HCT116 (cell line): ENCODE measurements at regions not wholly inside any gene's neighbourhood (a gene's known extent, or its start where the extent isn't known, plus 50 kb on each side); places are given as distances from the start of the nearest gene placed in this dataset.

Experiments used
- ATAC-seq: fragments of 200-7000 bp; cut with Tn5 transposase; 2 replicates; pipeline ENCODE4 v1.9.1; 2020; ENCODE audit warnings: mild to moderate bottlenecking, moderate library complexity
- BruUV-seq: library from RNA; stranded (reverse); fragments of 400-500 nt; replicated peaks from 2 replicates; lab custom pipeline; 2021; lab: Mats Ljungman, UMichigan
- CTCF ChIA-PET: fragments of 300-600 bp; sonication (Branson Sonifier 250); formaldehyde crosslinking; loops from one replicate; lab custom pipeline; 2021; ENCODE audit warnings: antibody characterized with exemption; lab: Charles Lee
- POLR2A ChIA-PET: fragments of 300-600, 350-600 bp; sonication (Branson Sonifier 250); formaldehyde crosslinking; loops from one replicate; lab custom pipeline; 2021; ENCODE audit warnings: antibody characterized with exemption; lab: Charles Lee
- RAD21 ChIA-PET, 2 experiments: fragments of 300-600 bp; sonication (Branson Sonifier 250); formaldehyde crosslinking; loops; one replicate each; lab custom pipeline; 2023; ENCODE audit warnings: low total read pairs in 2 of 2; ENCODE audit not compliant: uncharacterized antibody in 2 of 2, unreplicated experiment in 2 of 2, low non-redundant PET in 1 of 2; lab: Charles Lee
- DNase-seq: peaks from one replicate; pipeline ENCODE4 v3.0.0-alpha.2; 2010; ENCODE audit warnings: low read depth, low spot score
- H2AFZ ChIP-seq: fragments of 200-600 bp; shearing (Covaris generic), sonication (generic); 2 replicates; pipeline ENCODE4 v1.6.1; 2017; ENCODE audit warnings: low read depth, mixed run types, mixed read lengths, antibody characterized with exemption, low read length; ENCODE audit not compliant: poor library complexity, severe bottlenecking
- H3K27ac ChIP-seq: 2 replicates; pipeline ENCODE4 v1.5.1; 2012; ENCODE audit warnings: low read depth, low read length
- H3K27me3 ChIP-seq: fragments of 200-600 bp; sonication (generic); 2 replicates; pipeline ENCODE4 v1.6.1; 2016; ENCODE audit warnings: mixed run types, low read length, mixed read lengths; ENCODE audit not compliant: insufficient read depth
- H3K36me3 ChIP-seq, 2 experiments: fragments of 200-500 bp in 1 of 2; fragments of 200-600 bp in 1 of 2; sonication (Bioruptor generic) in 1 of 2; sonication (generic) in 1 of 2; 2 replicates each; pipeline versions ENCODE4 v1.5.1 to v1.6.1; 2014 to 2016; ENCODE audit warnings: low read length in 2 of 2, inconsistent platforms in 1 of 2, mixed read lengths in 1 of 2, mixed run types in 1 of 2; ENCODE audit not compliant: insufficient read depth in 2 of 2, control insufficient read depth in 1 of 2
- H3K4me1 ChIP-seq, 2 experiments: fragments of 200-600 bp in 1 of 2; sonication (generic) in 1 of 2; 2 replicates each; pipeline versions ENCODE4 v1.5.1 to v1.6.1; 2012 to 2017; ENCODE audit warnings: low read length in 2 of 2, inconsistent platforms in 1 of 2, mild to moderate bottlenecking in 1 of 2, mixed read lengths in 1 of 2, mixed run types in 1 of 2, moderate library complexity in 1 of 2; ENCODE audit not compliant: insufficient read depth in 2 of 2, control insufficient read depth in 1 of 2
- H3K4me2 ChIP-seq: fragments of 200-600 bp; sonication (generic); 2 replicates; pipeline ENCODE4 v1.6.1; 2017; ENCODE audit warnings: mixed run types, low read length, mixed read lengths
- H3K4me3 ChIP-seq, 2 experiments: fragments of 200-600 bp in 1 of 2; sonication (generic) in 1 of 2; replicated peaks in 1 of 2; 2 replicates each; pipeline ENCODE4 v1.5.1; 2011 to 2016; ENCODE audit warnings: low read length in 2 of 2, control low read depth in 1 of 2, low read depth in 1 of 2, mild to moderate bottlenecking in 1 of 2, mixed read lengths in 1 of 2, mixed run types in 1 of 2
- H3K79me2 ChIP-seq: fragments of 200-600 bp; sonication (generic); 2 replicates; pipeline ENCODE4 v1.6.1; 2017; ENCODE audit warnings: mild to moderate bottlenecking, mixed run types, low read length, moderate library complexity, mixed read lengths; ENCODE audit not compliant: insufficient read depth
- H3K9ac ChIP-seq: fragments of 200-600 bp; sonication (generic); 2 replicates; pipeline ENCODE4 v1.6.1; 2016; ENCODE audit warnings: low read length, mixed read lengths
- H3K9me2 ChIP-seq: fragments of 200-600 bp; sonication (generic), shearing (Covaris generic); 2 replicates; pipeline ENCODE4 v1.6.1; 2017; ENCODE audit warnings: mixed run types, mild to moderate bottlenecking, moderate library complexity; ENCODE audit not compliant: insufficient read depth
- H3K9me3 ChIP-seq, 2 experiments: fragments of 200-500 bp in 1 of 2; fragments of 200-600 bp in 1 of 2; sonication (Bioruptor generic) in 1 of 2; sonication (generic) in 1 of 2; 2 replicates each; pipeline ENCODE4 v1.6.1; 2014 to 2017; ENCODE audit warnings: low read length in 2 of 2, mixed read lengths in 2 of 2, inconsistent platforms in 1 of 2, low read depth in 1 of 2, mild to moderate bottlenecking in 1 of 2, mixed run types in 1 of 2, moderate library complexity in 1 of 2; ENCODE audit not compliant: control insufficient read depth in 1 of 2, insufficient read depth in 1 of 2
- H4K20me1 ChIP-seq: fragments of 200-600 bp; sonication (generic), shearing (Covaris generic); 2 replicates; pipeline ENCODE4 v1.6.1; 2017; ENCODE audit warnings: mixed run types, mild to moderate bottlenecking, moderate library complexity; ENCODE audit not compliant: insufficient read depth
- CBX3 ChIP-seq: IDR thresholded peaks from 2 replicates; pipeline ENCODE4 v1.6.1; 2012; ENCODE audit warnings: low read depth
- CEBPB ChIP-seq: IDR thresholded peaks from 2 replicates; pipeline ENCODE4 v1.6.1; 2012; ENCODE audit warnings: low read depth
- EGR1 ChIP-seq: IDR thresholded peaks from 2 replicates; pipeline ENCODE4 v1.6.1; 2012; ENCODE audit warnings: low read depth
- EZH2phosphoT487 ChIP-seq: fragments of 200-600 bp; IDR thresholded peaks from 2 replicates; pipeline ENCODE4 v1.6.1; 2018; ENCODE audit warnings: antibody characterized with exemption, borderline replicate concordance
- JUND ChIP-seq: IDR thresholded peaks from 2 replicates; pipeline ENCODE4 v1.6.1; 2012
- POLR2A ChIP-seq: IDR thresholded peaks from 2 replicates; pipeline ENCODE4 v1.7.0; 2011; ENCODE audit warnings: borderline replicate concordance; ENCODE audit not compliant: insufficient read depth, insufficient read length; ENCODE audit errors: extremely low read depth
- RAD21 ChIP-seq: IDR thresholded peaks from 2 replicates; pipeline ENCODE4 v1.6.1; 2012; ENCODE audit warnings: low read depth, mild to moderate bottlenecking
- SIN3A ChIP-seq: IDR thresholded peaks from 2 replicates; pipeline ENCODE4 v1.6.1; 2012; ENCODE audit warnings: low read depth
- SP1 ChIP-seq: IDR thresholded peaks from 2 replicates; pipeline ENCODE4 v1.6.1; 2012; ENCODE audit warnings: low read depth
- SRF ChIP-seq: IDR thresholded peaks from 2 replicates; pipeline ENCODE4 v1.6.1; 2012; ENCODE audit warnings: low read depth
- TCF7L2 ChIP-seq: IDR thresholded peaks from 2 replicates; pipeline ENCODE4 v1.7.0; 2011; ENCODE audit warnings: borderline replicate concordance, inconsistent platforms; ENCODE audit not compliant: insufficient read depth, insufficient read length; ENCODE audit errors: extremely low read depth
- YY1 ChIP-seq: IDR thresholded peaks from 2 replicates; pipeline ENCODE4 v1.6.1; 2011; ENCODE audit warnings: low read length, low read depth, moderate library complexity, mild to moderate bottlenecking; ENCODE audit not compliant: insufficient replicate concordance; ENCODE audit errors: extremely low read depth
- ZFX ChIP-seq: fragments of 450-650 bp; IDR thresholded peaks from 2 replicates; pipeline ENCODE4 v1.6.1; 2017
- ZNF274 ChIP-seq: fragments of 200-500 bp; sonication (Bioruptor generic); IDR thresholded peaks from 2 replicates; pipeline ENCODE4 v1.6.1; 2014; ENCODE audit warnings: mild to moderate bottlenecking, low read depth, low read length, inconsistent platforms
- intact Hi-C: fragments of 100-400 bp; cut with micrococcal nuclease; formaldehyde crosslinking; loops from 2 replicates; pipeline ENCODE4 v1.10.0; 2022
- TF ChIP-seq, protein P1 (sequence below): IDR thresholded peaks from 2 replicates; pipeline ENCODE4 v1.6.1; 2012
- TF ChIP-seq, protein P2 (sequence below): IDR thresholded peaks from 2 replicates; pipeline ENCODE4 v1.6.1; 2012; ENCODE audit warnings: low read depth
- TF ChIP-seq, protein P3 (sequence below): IDR thresholded peaks from 2 replicates; pipeline ENCODE4 v1.6.1; 2011; ENCODE audit warnings: mild to moderate bottlenecking, low read length, moderate library complexity; ENCODE audit not compliant: insufficient replicate concordance; ENCODE audit errors: extremely low read depth

DNA sequence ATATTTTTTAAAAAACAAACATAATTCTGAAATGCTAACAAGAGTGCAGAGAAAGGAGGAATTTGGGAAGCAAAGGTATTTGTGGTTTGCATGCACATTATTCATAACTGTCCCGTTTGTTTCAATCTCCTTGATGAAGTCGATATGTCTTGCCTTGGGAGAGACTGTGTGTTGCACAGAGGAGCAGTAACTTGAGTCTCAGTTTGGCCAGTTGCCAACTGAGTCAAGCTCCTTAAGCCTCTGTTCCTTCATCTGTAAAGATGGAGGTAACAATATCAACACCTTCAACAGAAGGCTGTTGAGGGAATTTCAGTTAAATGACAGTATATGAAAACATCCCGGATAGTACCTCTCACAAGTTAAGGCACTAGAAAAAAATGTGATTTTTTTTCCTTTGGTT is 226.2 kb downstream of the ASXL3 start:
- CTCF ChIA-PET: no interaction called here
- peaks cover 7 to 14% of the 10 kb centered on the region in 2 experiments; a peak in 2 of 4 replicates for H3K9me3 ChIP-seq
- H3K36me3 ChIP-seq: no peaks in the 10 kb centered on the region
- H3K27ac ChIP-seq: no peak overlapping the region
- H3K27me3 ChIP-seq: no peaks in the 10 kb centered on the region
- no peak overlapping the region for H2AFZ ChIP-seq
- no peaks in the 10 kb centered on the region for H3K9me2 ChIP-seq
- no peak overlapping the region for H3K4me2 ChIP-seq
- no peak for ATAC-seq
- DNase-seq: no peak
- intact Hi-C loops: no loop called here
- no peak overlapping the region for H3K4me3 ChIP-seq
- no peak overlapping the region for H3K9ac ChIP-seq
- POLR2A ChIA-PET: no interaction called here
- RAD21 ChIA-PET: no interaction called here
- no peak for TF ChIP-seq ZNF274
- TF ChIP-seq RAD21: no peak
- TF ChIP-seq, protein P1, sequence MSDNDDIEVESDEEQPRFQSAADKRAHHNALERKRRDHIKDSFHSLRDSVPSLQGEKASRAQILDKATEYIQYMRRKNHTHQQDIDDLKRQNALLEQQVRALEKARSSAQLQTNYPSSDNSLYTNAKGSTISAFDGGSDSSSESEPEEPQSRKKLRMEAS: no peak
- no peak for TF ChIP-seq ZFX
- no peak for TF ChIP-seq POLR2A
- TF ChIP-seq JUND: no peak
- TF ChIP-seq, protein P2, sequence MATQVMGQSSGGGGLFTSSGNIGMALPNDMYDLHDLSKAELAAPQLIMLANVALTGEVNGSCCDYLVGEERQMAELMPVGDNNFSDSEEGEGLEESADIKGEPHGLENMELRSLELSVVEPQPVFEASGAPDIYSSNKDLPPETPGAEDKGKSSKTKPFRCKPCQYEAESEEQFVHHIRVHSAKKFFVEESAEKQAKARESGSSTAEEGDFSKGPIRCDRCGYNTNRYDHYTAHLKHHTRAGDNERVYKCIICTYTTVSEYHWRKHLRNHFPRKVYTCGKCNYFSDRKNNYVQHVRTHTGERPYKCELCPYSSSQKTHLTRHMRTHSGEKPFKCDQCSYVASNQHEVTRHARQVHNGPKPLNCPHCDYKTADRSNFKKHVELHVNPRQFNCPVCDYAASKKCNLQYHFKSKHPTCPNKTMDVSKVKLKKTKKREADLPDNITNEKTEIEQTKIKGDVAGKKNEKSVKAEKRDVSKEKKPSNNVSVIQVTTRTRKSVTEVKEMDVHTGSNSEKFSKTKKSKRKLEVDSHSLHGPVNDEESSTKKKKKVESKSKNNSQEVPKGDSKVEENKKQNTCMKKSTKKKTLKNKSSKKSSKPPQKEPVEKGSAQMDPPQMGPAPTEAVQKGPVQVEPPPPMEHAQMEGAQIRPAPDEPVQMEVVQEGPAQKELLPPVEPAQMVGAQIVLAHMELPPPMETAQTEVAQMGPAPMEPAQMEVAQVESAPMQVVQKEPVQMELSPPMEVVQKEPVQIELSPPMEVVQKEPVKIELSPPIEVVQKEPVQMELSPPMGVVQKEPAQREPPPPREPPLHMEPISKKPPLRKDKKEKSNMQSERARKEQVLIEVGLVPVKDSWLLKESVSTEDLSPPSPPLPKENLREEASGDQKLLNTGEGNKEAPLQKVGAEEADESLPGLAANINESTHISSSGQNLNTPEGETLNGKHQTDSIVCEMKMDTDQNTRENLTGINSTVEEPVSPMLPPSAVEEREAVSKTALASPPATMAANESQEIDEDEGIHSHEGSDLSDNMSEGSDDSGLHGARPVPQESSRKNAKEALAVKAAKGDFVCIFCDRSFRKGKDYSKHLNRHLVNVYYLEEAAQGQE: no peak
- no peak for TF ChIP-seq CEBPB
- no TSS peak for BruUV-seq
- no peaks in the 10 kb centered on the region for H3K79me2 ChIP-seq
- H3K4me1 ChIP-seq: no peaks in the 10 kb centered on the region
- no peaks in the 10 kb centered on the region for H4K20me1 ChIP-seq

DNA sequence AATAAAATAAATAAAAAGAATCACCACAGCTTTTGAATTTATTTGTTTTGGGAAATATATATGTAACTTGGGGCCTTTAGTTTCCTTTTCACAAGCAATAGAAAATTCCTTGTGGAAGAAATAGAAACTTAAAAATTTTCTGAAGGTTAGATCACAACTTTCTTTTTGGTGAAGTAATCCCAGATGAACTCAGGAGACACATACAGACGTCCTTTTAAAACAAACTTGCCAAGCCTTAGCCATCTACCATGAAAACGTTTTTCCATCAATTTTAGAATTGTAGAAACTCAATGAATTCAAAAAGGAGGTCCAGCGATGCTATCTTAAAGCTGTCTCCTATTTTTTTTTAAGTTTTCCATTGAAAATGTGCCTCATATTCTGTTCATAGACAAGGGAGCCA is 225.6 kb downstream of the ASXL3 start:
- Histone ChIP-seq H3K27me3 (no peaks in the 10 kb centered on the region), H3K4me3 (no peak overlapping the region), H3K27ac (no peak overlapping the region), H3K4me2 (no peak overlapping the region), H3K9me3 (peaks cover 7 to 18% of the 10 kb centered on the region in 2 experiments; a peak in 2 of 4 replicates), H3K36me3 (no peaks in the 10 kb centered on the region), H3K9me2 (no peaks in the 10 kb centered on the region), H3K9ac (no peak overlapping the region), H2AFZ (no peak overlapping the region), H3K79me2 (no peaks in the 10 kb centered on the region), H3K4me1 (no peaks in the 10 kb centered on the region), H4K20me1 (no peaks in the 10 kb centered on the region)
- intact Hi-C loops: no loop called here
- POLR2A ChIA-PET: no interaction called here
- CTCF ChIA-PET: no interaction called here
- no TSS peak for BruUV-seq
- ATAC-seq (no peak), DNase-seq (no peak)
- RAD21 ChIA-PET: no interaction called here
- TF ChIP-seq EGR1 (no peak), ZFX (no peak), SP1 (no peak), POLR2A (no peak), TCF7L2 (no peak), EZH2phosphoT487 (no peak), SIN3A (no peak), JUND (no peak), RAD21 (no peak), YY1 (no peak), SRF (no peak), CEBPB (no peak), CBX3 (no peak)
- TF ChIP-seq, protein P3, sequence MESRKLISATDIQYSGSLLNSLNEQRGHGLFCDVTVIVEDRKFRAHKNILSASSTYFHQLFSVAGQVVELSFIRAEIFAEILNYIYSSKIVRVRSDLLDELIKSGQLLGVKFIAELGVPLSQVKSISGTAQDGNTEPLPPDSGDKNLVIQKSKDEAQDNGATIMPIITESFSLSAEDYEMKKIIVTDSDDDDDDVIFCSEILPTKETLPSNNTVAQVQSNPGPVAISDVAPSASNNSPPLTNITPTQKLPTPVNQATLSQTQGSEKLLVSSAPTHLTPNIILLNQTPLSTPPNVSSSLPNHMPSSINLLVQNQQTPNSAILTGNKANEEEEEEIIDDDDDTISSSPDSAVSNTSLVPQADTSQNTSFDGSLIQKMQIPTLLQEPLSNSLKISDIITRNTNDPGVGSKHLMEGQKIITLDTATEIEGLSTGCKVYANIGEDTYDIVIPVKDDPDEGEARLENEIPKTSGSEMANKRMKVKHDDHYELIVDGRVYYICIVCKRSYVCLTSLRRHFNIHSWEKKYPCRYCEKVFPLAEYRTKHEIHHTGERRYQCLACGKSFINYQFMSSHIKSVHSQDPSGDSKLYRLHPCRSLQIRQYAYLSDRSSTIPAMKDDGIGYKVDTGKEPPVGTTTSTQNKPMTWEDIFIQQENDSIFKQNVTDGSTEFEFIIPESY: no peak
